ENCODE measurements at regions not wholly inside any gene's neighbourhood (a gene's known extent, or its start where the extent isn't known, plus 50 kb on each side); places are given as distances from the start of the nearest gene placed in this dataset.

DNA sequence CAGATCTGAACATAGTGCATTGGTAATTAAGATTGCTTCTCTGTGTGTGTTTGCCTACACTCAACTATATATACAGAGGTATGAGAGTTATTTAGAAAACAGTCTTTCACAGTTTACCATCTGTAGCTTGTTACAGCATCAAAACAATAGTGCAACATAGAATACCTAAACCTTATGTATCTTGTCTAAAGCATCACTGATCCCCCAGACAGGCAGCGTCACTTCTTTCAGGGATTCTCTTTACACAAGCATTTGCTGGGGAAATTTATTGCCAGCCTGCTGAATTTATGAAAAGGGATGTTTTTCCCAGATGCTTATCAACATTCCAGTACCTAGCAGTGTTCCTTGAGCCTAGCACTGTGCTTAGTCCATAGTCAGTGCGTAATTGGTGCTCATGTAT lies 195.8 kb upstream of the COL8A1 start:
- no peak for DNase-seq (ENCODE audit: low spot score)

DNA sequence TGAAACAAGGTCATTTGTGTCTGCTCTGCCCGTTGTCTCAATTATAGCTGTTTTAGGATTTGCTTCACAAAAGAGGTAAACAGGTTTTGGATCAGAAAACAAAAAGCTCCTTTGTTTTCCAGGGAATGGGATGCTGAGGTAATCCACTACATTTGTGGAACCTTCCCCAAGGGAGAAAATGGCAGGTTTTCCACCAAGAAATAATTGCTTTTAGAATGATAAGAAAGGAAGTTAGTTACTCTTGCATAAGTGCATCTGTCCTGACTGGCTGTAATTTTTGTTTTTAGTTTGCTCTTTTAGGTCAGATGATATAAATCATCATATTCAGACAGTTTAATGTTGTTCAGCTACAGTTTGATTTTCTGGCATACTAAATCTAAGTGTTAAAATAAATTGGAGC lies 198.5 kb upstream of the COL8A1 start:
- no peak for DNase-seq (ENCODE audit: low spot score)

DNA sequence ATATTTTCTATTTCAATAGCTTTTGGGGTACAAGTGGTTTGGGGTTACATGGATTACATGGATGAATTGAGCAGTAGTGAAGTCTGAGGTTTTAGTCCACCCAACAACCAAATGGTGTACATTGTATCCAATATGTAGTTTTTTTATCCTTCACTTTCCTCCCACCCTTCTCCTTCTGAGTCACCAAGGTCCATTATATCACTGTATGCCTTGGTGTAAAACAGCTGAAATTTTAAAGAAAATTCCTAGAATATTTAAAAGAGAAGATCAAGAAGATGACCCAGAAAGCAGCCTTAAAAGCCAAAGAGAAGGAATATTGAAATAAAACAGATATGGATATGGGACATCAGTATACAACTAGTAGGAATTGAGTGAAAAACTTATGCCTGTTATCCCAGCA lies 204.2 kb upstream of the COL8A1 start:
- no peak for DNase-seq (ENCODE audit: low spot score)

DNA sequence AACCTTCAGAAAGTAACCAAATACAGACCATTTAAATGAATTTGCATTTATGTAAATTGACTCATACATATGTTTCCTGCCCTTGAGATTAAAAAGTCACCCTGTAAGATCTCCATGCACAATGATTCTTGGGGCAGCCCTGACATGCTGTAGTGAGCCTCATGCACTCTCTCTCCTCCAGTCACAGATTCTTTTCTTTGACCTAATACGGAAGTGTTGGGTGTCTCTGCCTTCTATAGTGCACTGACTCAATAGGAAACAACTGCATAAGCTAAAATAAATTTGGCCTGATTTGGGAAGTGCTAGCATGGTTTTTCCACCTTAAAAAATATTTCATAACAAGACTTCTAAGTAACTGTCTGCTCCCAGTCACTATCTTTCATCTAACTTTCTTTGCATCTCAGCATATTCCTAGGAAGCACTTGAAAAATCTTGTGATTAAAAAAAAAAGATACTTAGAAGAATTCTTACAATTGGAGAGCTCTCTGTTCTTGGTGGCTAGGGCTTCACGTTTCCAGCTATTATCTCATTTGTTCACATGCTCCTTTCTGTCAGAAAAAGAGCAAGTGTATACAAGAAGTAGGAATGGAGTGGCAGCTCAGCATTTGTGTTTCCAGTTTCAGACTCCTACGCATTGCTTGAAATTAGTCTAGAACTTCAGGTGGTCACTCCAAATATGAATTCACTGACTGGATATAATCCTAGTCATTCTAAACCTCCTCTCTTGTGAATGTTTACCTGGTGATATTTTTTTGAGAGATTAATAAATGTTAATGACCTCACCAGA lies 207.9 kb upstream of the COL8A1 start:
- no peak for DNase-seq (ENCODE audit: low spot score)

DNA sequence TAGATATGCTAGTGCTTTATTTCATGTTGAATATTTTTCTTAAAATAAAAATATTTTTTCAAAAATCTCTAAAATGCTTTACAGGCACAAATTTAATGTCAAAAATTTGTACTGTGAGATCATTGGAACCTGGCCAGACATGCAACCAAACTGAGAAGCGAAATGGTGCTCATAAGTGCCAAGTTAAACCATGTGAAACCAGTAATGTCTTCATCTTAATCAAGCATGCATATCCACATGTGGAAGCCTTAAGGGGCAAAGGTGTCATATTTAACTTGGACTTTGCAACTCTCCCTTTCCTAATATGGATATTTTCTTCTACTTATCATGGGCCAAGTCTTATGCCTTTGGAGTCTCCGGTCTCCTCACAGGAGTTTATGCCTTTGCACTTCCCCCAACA lies 208.9 kb upstream of the COL8A1 start:
- no peak for DNase-seq (ENCODE audit: low spot score)

DNA sequence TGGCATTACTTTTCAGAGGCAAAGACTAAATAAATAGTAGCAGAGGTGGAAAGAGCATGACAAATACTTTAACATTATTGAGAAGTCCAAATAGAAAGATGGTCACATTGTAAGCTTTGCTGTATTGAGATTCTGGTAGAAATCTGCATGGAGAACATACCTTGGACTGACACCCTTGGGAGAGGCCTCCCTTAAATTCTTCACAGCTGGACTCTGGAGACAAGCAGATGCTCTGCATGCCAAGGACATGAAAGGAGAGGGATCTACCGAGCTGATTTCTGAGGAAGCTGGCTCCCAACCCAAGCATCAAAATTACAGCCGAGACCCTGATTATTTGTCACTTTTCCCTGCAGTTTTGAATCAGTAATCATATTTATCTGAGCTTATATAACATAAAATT lies 212.5 kb upstream of the COL8A1 start:
- no peak for DNase-seq (ENCODE audit: low spot score)

DNA sequence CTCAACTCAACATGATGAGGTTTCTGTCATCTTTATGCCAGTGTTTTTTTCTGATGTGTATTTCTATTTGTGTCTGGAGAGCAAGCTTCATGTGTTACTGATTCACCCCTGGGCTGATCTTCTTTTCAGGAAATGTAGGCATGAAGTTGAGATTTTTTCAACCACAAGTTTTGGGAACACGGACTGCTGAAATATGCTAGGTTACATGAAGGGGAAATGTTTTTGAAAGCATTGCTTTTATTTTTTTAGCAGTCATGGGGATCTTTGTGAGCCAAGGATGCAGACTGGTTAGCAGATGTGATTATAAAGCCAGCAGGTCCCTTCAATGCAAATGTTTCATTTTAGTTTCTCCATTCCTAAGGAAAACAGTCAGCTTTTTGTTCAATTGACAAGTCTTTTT lies 219.3 kb upstream of the COL8A1 start:
- DNase-seq (ENCODE audit: low spot score): no peak

DNA sequence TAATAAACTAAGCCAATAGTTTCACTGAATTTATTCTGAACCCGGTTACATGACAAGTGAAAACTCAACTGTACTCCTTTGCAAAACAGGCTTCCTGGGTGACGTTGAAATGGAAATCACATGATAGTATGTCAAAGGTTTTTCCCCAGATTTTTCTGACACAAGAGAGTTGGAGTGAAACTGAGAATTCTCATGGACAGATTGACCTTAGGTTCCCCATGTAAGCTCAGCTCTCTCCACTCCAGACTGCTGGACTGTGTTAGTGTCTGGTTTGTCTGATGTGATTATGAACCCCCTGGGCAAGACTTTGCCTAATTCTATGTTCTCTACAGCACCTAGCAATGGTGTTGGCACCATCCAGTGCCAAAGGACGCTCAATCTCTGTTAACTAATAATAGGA lies 219.7 kb upstream of the COL8A1 start:
- DNase-seq (ENCODE audit: low spot score): no peak

DNA sequence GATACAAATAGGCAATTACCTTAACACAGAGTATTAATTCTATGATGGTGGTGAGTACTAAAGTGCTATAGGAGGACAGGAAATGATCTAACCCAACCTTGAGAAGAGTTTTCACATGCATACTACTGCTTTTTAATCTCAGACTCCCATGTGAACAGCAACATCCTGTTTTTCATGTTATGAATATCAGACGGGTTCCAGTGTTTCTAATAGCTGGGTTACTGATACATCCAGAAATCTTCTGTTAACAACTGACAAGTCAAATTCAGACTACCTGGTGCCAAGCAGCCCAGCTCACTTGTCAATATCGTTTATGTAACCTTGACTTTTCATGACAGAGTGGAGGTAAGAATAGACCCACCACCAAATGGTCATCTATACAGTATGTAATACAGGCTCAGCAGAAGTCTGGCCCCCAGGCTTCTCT lies 220.2 kb upstream of the COL8A1 start:
- DNase-seq (ENCODE audit: low spot score): no peak

DNA sequence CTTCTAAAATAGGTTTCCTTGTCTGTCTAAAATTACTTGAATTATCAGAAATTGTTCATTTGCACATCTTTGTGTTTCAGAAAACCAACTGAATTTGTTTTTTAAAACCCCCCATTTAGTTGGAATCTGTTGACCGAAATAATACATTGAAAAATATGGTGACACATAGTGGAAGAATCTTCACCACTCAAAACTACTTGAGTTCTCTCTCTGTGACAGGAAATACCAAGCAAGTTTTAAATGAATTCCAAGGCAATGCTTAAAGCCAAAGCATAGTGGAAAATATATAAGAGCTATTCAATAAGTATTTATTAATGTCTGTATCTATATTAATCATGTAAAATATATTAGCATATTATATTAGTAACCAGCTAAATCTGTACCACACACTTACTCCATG lies 224.9 kb upstream of the COL8A1 start:
- no peak for DNase-seq (ENCODE audit: low spot score)

DNA sequence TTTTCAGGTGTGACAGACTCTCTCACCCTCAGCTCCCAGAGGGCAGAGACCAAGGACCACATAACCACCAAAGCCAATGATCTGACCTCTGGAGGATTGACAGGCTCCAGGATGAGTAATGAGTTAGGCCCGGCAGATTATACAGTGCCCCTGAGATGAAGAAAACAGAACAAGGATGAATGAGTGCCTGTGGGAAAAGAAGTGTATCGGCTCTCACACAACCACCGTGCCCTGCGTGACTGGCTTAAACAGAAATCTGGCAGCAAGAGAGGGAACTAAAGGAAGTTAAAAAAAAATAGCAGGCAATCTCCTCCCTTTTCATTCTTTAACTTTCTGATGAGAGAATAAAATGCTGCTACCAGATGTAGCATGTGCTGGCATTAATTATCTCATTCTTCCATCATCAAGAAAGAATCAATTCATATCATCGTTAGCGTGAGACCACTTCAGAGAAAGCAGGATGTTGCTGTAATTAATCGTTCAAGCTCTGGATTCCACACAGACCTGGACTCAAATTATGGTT lies 227.5 kb upstream of the COL8A1 start:
- no peak for DNase-seq (ENCODE audit: low spot score)

DNA sequence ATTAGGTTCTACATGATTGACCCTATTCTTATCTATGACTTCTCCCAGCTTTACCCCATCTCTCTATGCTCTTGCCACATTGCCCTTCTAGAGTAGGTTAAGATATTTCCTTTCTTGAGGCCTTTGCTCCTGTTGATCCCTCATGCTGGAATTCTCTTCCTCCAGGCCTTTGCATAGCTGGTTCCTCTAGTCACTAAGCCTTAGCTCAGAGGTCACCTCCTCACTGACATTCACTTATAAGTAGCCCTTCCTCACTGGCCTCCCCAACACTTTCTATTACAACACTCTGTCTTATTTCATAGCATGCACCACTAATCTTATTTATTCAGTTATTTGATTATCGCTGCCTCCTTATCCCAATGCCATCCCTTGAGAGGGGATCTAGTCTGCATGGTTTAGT lies 228.4 kb upstream of the COL8A1 start:
- DNase-seq (ENCODE audit: low spot score): no peak

DNA sequence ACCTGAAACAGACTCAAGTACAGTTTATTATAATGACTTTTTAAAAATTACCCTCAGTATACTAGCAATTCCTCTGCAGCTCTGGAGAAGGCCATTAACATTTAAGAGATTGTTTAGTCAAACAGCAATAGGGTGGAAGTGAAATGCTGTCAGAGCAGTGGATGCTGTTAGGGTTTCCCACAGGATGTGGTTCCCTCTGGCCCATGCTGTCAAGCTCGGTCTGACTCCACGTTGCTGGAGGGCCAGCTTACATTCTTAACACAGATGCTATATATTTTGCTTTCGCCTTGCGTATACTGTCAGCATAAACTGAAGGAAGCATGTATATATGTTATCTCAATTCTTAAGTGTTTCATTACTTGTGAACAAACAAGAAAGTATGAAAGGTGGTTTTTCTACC lies 231.1 kb upstream of the COL8A1 start:
- DNase-seq (ENCODE audit: low spot score): no peak

DNA sequence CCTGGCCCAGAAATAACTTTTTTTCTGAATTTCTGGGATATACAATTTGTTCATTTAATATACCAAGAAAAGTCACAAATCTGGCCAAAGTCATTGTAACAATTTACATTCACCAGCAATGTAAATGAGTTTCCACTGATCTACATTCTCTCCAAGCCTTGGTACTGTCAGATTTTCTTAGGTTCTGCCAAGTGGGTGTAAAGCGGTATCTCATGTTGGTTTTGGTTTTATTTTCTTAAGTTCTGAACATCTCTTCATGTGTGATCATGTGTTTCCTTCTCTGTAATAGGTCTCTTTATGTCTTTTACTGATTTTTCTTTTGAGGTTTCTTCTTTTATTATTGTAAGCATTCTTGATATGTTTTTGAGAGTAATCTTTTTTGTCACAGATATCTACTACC lies 235.6 kb upstream of the COL8A1 start:
- DNase-seq (ENCODE audit: low spot score): no peak

DNA sequence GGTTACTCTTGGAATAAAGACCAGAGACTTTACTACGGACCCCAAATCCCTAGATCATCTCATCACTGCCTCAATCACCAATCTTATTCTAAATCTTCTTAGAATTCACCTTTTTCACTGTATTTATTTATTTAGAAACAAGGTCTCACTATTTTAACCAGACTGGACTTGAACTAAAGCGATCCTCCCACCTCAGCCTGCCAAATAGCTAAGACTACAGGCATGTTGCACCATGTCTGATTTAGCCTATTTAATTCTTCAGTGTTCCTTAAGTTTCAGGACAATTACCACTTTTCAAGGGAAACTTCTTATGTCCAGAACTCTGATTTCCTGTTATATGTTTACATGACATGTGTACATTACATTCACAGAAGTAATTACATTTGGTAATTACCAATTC lies 238.0 kb upstream of the COL8A1 start:
- no peak for DNase-seq (ENCODE audit: low spot score)

DNA sequence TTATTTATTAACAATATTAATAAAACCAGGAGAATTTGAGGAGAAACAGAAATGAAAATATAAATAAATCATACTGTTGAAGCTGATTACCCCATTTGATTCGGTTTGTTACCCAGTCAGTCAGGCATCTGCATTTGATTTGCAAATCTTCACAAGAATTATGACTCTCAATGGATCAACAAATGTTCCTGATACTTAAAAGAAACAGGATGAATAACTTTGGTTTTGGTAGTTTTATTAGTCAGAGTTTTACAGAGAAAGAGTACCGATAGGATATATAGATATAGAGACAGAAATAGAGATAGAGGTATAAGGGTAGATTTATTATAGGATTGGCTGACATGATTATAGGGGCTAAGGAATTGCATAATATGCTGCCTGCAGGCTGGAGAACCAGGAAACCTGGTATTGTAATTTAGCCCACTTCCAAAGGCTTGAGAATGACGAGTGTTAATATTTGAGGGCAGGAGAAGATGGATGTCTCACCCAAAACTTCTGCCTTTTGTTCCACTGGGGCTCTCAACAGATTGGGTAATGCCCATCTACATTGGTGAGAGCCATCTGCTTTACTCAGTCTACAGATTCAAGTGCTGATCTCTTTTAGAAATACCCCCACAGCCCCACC lies 241.6 kb upstream of the COL8A1 start:
- DNase-seq (ENCODE audit: low spot score): no peak

DNA sequence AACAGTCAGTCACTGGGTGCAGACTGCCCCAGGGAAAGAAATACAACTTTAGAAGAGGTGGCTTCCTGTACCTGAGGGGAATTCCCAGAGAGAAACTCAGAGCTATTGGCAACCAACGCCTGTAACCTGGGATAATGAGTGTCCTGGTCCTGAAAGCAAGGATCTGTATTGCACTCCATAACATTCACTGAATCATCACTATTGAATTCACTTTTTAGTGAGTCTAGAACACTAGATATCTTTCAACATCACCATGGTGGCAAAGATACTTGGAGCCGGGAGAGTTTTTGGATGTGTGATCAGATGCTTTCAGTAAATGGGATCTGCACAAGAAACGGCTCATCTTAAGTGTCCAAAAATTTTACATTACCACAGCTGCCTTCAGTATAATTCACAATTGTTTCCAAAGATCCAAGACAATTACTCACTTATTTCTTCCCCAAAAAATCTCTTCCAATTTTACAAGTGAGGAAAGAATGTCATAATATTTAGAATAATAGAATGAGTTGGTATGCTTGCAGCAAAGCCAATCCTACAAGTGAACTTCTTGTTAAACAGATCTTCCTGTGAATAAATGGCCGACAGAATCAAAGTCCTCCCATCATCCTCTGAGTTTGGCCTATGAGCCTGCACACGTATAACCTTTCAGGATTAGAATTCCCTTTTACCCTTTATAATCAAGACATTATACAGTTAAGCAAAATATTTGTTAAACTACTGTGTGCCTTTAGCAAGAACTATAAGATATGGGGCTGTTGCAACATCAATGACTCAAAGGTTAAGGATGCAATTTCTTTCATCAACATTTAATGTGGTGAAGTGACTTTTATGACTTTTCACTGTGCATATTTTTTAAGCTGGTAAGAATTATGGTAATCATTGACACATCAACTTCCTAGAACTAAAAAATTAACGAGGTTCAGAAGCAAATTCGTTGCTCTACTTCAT lies 243.3 kb upstream of the COL8A1 start:
- DNase-seq (ENCODE audit: low spot score): no peak

DNA sequence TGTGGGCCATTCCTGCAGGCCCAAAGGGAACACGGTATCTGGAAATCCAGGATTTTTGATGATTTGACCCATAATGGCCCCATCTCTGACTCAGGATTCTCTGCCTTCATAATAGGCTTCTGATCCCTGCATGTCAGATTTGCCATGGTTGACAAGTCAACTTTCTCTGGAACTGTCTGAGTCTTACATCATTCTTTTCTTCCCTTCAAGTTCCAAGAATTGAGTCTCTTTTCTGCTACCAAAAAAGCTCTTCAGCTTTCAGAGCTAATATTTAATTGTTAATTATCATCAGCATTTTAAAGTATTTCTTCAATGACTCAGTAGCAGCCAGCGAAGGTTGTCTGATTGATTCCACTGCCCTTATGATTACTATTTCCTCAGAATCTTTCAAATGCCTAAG lies 244.4 kb upstream of the COL8A1 start:
- DNase-seq (ENCODE audit: low spot score): no peak

DNA sequence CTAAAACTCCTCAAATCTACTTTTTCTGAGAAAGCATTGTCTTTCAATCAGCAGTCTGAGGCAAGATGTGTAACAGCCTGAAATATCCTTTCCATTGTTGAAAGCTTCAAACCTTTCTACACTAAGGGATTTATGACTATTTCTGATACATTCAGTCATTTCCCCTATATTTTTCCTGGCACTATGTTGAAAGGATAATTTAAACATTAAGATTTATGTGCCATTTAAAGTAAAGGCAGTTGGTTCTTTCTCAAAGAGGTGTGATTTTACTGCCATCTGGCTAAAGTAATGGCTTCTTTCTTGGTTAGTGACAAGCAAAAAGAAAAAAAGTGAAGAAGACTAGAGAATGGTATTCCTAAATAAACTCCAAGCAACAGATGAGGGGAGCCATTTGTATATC lies 249.6 kb upstream of the COL8A1 start:
- no peak for DNase-seq (ENCODE audit: low spot score)

DNA sequence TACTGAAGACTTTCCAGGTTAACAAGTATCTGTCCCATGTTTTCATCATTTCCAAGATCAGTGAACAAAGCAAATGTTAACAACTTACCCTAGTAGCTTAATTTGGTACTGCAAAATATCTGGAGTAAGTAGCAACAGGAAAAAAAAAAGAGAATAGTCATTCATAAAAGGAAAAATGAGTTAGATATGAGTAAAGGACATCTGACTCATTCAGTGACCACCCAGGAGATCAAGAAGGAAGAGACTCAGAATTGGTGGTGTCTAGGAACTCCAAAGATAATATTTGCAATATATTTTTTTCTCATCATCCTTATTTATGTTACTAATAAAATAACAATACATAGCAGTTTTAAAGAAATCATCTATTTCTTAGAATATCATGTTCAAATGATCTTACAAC lies 253.8 kb upstream of the COL8A1 start:
- DNase-seq (ENCODE audit: low spot score): no peak

DNA sequence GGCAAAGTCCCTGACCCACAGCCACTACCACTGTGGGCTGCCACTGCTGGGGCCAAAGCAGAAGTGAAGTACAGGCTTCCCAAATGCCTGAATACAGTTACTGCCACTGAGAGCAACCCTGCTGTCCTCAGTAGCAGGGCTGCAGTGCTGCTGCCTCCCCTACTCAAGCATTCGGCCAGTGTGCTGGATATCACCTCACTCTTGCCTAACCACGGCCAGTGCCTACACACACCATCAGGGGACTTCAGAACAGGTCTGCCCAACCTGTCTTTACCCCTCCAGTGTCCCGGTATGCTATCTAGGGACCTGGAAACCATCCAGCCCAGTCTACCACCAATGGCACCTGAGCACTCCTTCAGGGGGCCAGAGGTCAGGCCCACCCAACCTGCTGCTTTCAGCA lies 261.5 kb upstream of the COL8A1 start:
- DNase-seq (ENCODE audit: low spot score): no peak

DNA sequence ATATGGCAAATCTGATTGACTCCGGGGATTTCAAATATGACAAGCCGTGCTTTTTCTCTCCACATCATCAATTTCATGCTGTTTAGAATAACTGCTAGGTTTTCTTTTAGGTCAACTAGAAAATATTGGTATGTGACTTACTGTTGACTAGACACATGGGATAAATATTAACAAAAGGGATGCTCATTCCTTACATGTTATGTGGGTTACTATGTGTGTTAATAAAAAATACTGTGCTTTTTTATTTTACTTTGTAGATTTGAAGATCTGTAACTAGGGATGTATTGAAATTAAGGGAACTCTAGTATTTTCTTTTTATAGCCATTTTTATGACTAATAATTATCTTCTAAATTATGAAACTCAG lies 264.6 kb upstream of the COL8A1 start:
- DNase-seq (ENCODE audit: low spot score): no peak
